K562 (cell line): ENCODE measurements at regions not wholly inside any gene's neighbourhood (a gene's known extent, or its start where the extent isn't known, plus 50 kb on each side); places are given as distances from the start of the nearest gene placed in this dataset.

Experiments
- ATAC-seq: fragments of 200-7000 bp; cut with Tn5 transposase; 3 replicates; pipeline ENCODE4 v1.9.1; 2020; ENCODE audit warnings: moderate library complexity
- BruUV-seq: library from RNA; stranded (reverse); fragments of 400-500 nt; replicated peaks from 2 replicates; lab custom pipeline; 2021; lab: Mats Ljungman, UMichigan
- CTCF ChIA-PET: fragments of 300-600 bp; formaldehyde crosslinking; extraction: SDS; loops from one replicate; lab custom pipeline; 2021; ENCODE audit warnings: low intra/inter-chr PET ratio; lab: Yijun Ruan, JAX
- POLR2A ChIA-PET: fragments of 300-600, 350-650 bp; sonication (Branson Sonifier 250); formaldehyde crosslinking; extraction: SDS; loops from one replicate; lab custom pipeline; 2021; ENCODE audit warnings: antibody characterized with exemption, inconsistent platforms; lab: Yijun Ruan, JAX
- DNase-seq, 4 experiments: peaks; one replicate each; pipeline versions ENCODE4 v3.0.0 to v3.0.0-alpha.2; 2011 to 2018; ENCODE audit warnings: low spot score in 3 of 4, mixed read lengths in 3 of 4; ENCODE audit errors: extremely low read depth in 1 of 4
- FAIRE-seq: peaks from 2 replicates; lab custom pipeline; 2011; peaks lifted over from hg19 to GRCh38; lab: Jason Lieb, UNC
- H2AFZ ChIP-seq: 2 replicates; pipeline ENCODE4 v1.6.0; 2011; ENCODE audit warnings: low read depth, low read length, control low read depth, inconsistent platforms
- H3K27ac ChIP-seq: fragments of 200-600 bp; 3 replicates; pipeline ENCODE4 v1.8.0; 2011; ENCODE audit warnings: low read depth, mild to moderate bottlenecking, control low read depth, inconsistent platforms, low read length, moderate library complexity, mixed read lengths; ENCODE audit errors: extremely low read depth
- H3K27me3 ChIP-seq, 2 experiments: fragments of 300-600 bp in 1 of 2; 2 replicates in 1 of 2; 3 replicates in 1 of 2; pipeline versions ENCODE4 v1.6.0 to v1.8.0; 2011; ENCODE audit warnings: inconsistent platforms in 2 of 2, low read length in 2 of 2, mild to moderate bottlenecking in 1 of 2, mixed read lengths in 1 of 2, moderate library complexity in 1 of 2; ENCODE audit not compliant: control insufficient read depth in 2 of 2, insufficient read depth in 2 of 2
- H3K36me3 ChIP-seq: fragments of 300-600 bp; 3 replicates; pipeline ENCODE4 v1.8.0; 2011; ENCODE audit warnings: mild to moderate bottlenecking, low read length, inconsistent platforms; ENCODE audit not compliant: control insufficient read depth, insufficient read depth
- H3K4me1 ChIP-seq, 2 experiments: fragments of 200-600 bp in 1 of 2; replicated peaks in 1 of 2; 2 replicates in 1 of 2; 3 replicates in 1 of 2; pipeline versions ENCODE4 v1.5.1 to v1.8.0; 2011; ENCODE audit warnings: inconsistent platforms in 2 of 2, low read length in 2 of 2, mild to moderate bottlenecking in 1 of 2, mixed read lengths in 1 of 2, moderate library complexity in 1 of 2; ENCODE audit not compliant: control insufficient read depth in 2 of 2, insufficient read depth in 2 of 2
- H3K4me2 ChIP-seq: 2 replicates; pipeline ENCODE4 v1.6.1; 2011; ENCODE audit warnings: low read length, control low read depth, inconsistent platforms, mixed read lengths; ENCODE audit not compliant: insufficient read depth
- H3K4me3 ChIP-seq: fragments of 200-600 bp; sonication (generic), shearing (Covaris generic); 2 replicates; pipeline ENCODE4 v1.5.1; 2016; ENCODE audit warnings: control low read depth, inconsistent platforms
- H3K79me2 ChIP-seq: fragments of 200-600 bp; 3 replicates; pipeline ENCODE4 v1.8.0; 2011; ENCODE audit warnings: low read length, inconsistent platforms; ENCODE audit not compliant: control insufficient read depth, insufficient read depth
- H3K9ac ChIP-seq, 2 experiments: 2 replicates each; pipeline versions ENCODE4 v1.6.0 to v1.6.1; 2011; ENCODE audit warnings: low read depth in 2 of 2, low read length in 2 of 2, control low read depth in 1 of 2, inconsistent platforms in 1 of 2, mild to moderate bottlenecking in 1 of 2, mixed read lengths in 1 of 2; ENCODE audit not compliant: insufficient read depth in 1 of 2
- H3K9me1 ChIP-seq: one replicate; pipeline ENCODE4 v1.6.0; 2011; ENCODE audit warnings: inconsistent platforms, mild to moderate bottlenecking, low read length, moderate library complexity; ENCODE audit not compliant: control insufficient read depth, insufficient read depth
- H3K9me3 ChIP-seq: replicated peaks from 2 replicates; pipeline ENCODE4 v1.5.1; 2011; ENCODE audit warnings: low read depth, low read length, inconsistent platforms; ENCODE audit not compliant: control insufficient read depth, insufficient read depth
- H4K20me1 ChIP-seq: replicated peaks from 2 replicates; pipeline ENCODE4 v1.6.1; 2011; ENCODE audit warnings: low read length, inconsistent platforms, mixed read lengths; ENCODE audit not compliant: control insufficient read depth, insufficient read depth
- BACH1 ChIP-seq: fragments of 200-800 bp; sonication (Bioruptor generic); IDR thresholded peaks from 2 replicates; pipeline ENCODE4 v1.6.1; 2016; ENCODE audit warnings: missing genetic modification characterization, missing compliant biosample characterization
- HNRNPL ChIP-seq: fragments of 200-400 bp; formaldehyde crosslinking; IDR thresholded peaks from 2 replicates; pipeline ENCODE4 v1.6.1; 2017; ENCODE audit warnings: low read depth, mild to moderate bottlenecking, low read length
- KLF13 ChIP-seq: fragments of 450-650 bp; IDR thresholded peaks from 2 replicates; pipeline ENCODE4 v1.6.1; 2016; ENCODE audit warnings: missing genetic modification characterization, low read depth, mild to moderate bottlenecking, missing compliant biosample characterization, moderate library complexity, borderline replicate concordance
- MEF2A ChIP-seq: IDR thresholded peaks from 2 replicates; pipeline ENCODE4 v1.6.1; 2011; ENCODE audit warnings: low read depth, mild to moderate bottlenecking, low read length, moderate library complexity; ENCODE audit not compliant: control insufficient read depth
- TCF7 ChIP-seq: sonication (generic); IDR thresholded peaks from 2 replicates; pipeline ENCODE4 v1.6.1; 2016; ENCODE audit warnings: antibody characterized with exemption, borderline replicate concordance
- ZFP1 ChIP-seq: fragments of 450-650 bp; formaldehyde crosslinking; IDR thresholded peaks from 2 replicates; pipeline ENCODE4 v1.4.0; 2020; ENCODE audit warnings: mild to moderate bottlenecking, mixed read lengths
- WGBS: fragments of 100-300 bp; shearing (Covaris generic); methylation state at CpG from one replicate; pipeline ENCODE4 v1.1.6; 2016; ENCODE audit warnings: low coverage, mixed read lengths; ENCODE audit not compliant: insufficient coverage; ENCODE audit errors: missing lambda C conversion rate; 5-methylcytosine and 5-hydroxymethylcytosine counted together
- in situ Hi-C: fragments of 300-500 bp; cut with MboI; formaldehyde crosslinking; loops from 4 replicates; pipeline ENCODE4 v1.15.0; 2018; ENCODE audit warnings: inconsistent platforms, mixed read lengths
- intact Hi-C: fragments of 100-400 bp; cut with micrococcal nuclease; formaldehyde crosslinking; loops from 2 replicates; pipeline ENCODE4 v1.14.2; 2022
- TF ChIP-seq, protein P1 (sequence below), 2 experiments: fragments of 450-650 bp in 1 of 2; sonication (generic) in 1 of 2; formaldehyde crosslinking in 1 of 2; IDR thresholded peaks in 1 of 2; conservative IDR thresholded peaks in 1 of 2; 2 replicates each; pipeline versions ENCODE4 v1.6.1 to v1.8.1; 2016 to 2023; ENCODE audit warnings: mild to moderate bottlenecking in 2 of 2, moderate library complexity in 2 of 2, inconsistent platforms in 1 of 2, missing genetic modification reagents in 1 of 2
- TF ChIP-seq, protein P2 (sequence below): fragments of 450-650 bp; formaldehyde crosslinking; IDR thresholded peaks from 2 replicates; pipeline ENCODE4 v1.4.0; 2022; ENCODE audit warnings: missing genetic modification characterization
- TF ChIP-seq, protein P3 (sequence below): fragments of 450-650 bp; IDR thresholded peaks from 2 replicates; pipeline ENCODE4 v1.6.1; 2016; ENCODE audit warnings: antibody characterized with exemption
- TF ChIP-seq, protein P4 (sequence below): fragments of 450-650 bp; IDR thresholded peaks from 2 replicates; pipeline ENCODE4 v1.6.1; 2017; ENCODE audit warnings: mild to moderate bottlenecking, moderate library complexity
- TF ChIP-seq, protein P5 (sequence below): fragments of 250-450 bp; sonication (Bioruptor Pico); IDR thresholded peaks from 2 replicates; pipeline ENCODE4 v1.8.0; 2022; ENCODE audit warnings: inconsistent platforms
- TF ChIP-seq, protein P6 (sequence below): sonication (generic); formaldehyde crosslinking; IDR thresholded peaks from 2 replicates; pipeline ENCODE4 v1.8.1; 2023; ENCODE audit warnings: mild to moderate bottlenecking, missing genetic modification reagents

DNA sequence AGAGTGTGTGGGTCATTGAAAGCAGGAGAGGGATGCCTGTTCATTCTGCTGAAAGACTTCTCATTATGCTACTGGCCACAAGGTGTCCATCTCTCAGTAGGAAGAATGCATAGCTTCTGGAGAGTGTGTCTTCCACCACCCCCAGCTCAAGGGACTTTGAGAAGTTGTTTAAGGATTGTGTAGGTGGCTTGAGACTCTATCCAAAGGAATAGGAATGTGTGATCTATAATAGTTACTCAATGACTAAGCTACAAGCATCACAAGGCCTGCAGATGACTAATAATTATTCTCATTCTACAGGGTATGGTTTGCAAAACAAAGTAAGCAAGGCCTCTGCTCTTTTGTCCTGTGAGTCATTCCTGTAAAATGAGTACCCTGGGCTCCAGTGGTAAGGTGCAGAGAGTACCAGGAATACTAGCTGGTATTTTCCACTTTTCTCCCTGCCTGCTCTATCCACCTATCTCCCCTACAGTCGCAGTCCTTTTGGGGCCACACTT is 279.8 kb upstream of the BOD1L1 start:
- 0% methylated on average over 1 of the region's 1 CpG for WGBS
- H3K79me2 ChIP-seq = no peaks in the 10 kb centered on the region
- no peaks in the 10 kb centered on the region for H3K27me3 ChIP-seq
- ATAC-seq (no peak), DNase-seq (no peak), FAIRE-seq (no peak)
- ChIA-PET CTCF (no interaction called here), POLR2A (no interaction called here)
- no peak overlapping the region for H3K4me2 ChIP-seq
- H3K9ac ChIP-seq = no peak overlapping the region
- no peaks in the 10 kb centered on the region for H3K9me3 ChIP-seq
- H4K20me1 ChIP-seq = no peaks in the 10 kb centered on the region
- H3K4me1 ChIP-seq = no peaks in the 10 kb centered on the region
- no peak overlapping the region for H3K27ac ChIP-seq
- no TSS peak for BruUV-seq
- no peak overlapping the region for H3K4me3 ChIP-seq
- intact Hi-C loops (no loop called here), in situ Hi-C loops (no loop called here)
- H3K36me3 ChIP-seq = no peaks in the 10 kb centered on the region
- no peaks in the 10 kb centered on the region for H3K9me1 ChIP-seq
- H2AFZ ChIP-seq = no peak overlapping the region
- TF ChIP-seq, protein P1, sequence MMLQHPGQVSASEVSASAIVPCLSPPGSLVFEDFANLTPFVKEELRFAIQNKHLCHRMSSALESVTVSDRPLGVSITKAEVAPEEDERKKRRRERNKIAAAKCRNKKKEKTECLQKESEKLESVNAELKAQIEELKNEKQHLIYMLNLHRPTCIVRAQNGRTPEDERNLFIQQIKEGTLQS (IDR thresholded peaks at IDR 0.05) = no peak
- TF ChIP-seq, protein P1 (CRISPR knock-in tag; conservative IDR thresholded peaks at IDR 0.05) = no peak
- TF ChIP-seq, protein P2, sequence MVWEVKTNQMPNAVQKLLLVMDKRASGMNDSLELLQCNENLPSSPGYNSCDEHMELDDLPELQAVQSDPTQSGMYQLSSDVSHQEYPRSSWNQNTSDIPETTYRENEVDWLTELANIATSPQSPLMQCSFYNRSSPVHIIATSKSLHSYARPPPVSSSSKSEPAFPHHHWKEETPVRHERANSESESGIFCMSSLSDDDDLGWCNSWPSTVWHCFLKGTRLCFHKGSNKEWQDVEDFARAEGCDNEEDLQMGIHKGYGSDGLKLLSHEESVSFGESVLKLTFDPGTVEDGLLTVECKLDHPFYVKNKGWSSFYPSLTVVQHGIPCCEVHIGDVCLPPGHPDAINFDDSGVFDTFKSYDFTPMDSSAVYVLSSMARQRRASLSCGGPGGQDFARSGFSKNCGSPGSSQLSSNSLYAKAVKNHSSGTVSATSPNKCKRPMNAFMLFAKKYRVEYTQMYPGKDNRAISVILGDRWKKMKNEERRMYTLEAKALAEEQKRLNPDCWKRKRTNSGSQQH (CRISPR knock-in tag) = no peak
- TF ChIP-seq, protein P3, sequence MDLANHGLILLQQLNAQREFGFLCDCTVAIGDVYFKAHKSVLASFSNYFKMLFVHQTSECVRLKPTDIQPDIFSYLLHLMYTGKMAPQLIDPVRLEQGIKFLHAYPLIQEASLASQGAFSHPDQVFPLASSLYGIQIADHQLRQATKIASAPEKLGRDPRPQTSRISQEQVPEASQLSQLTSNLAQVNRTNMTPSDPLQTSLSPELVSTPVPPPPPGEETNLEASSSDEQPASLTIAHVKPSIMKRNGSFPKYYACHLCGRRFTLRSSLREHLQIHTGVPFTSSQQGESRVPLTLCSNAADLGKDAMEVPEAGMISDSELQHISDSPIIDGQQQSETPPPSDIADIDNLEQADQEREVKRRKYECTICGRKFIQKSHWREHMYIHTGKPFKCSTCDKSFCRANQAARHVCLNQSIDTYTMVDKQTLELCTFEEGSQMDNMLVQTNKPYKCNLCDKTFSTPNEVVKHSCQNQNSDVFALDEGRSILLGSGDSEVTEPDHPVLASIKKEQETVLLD = no peak
- TF ChIP-seq, protein P4, sequence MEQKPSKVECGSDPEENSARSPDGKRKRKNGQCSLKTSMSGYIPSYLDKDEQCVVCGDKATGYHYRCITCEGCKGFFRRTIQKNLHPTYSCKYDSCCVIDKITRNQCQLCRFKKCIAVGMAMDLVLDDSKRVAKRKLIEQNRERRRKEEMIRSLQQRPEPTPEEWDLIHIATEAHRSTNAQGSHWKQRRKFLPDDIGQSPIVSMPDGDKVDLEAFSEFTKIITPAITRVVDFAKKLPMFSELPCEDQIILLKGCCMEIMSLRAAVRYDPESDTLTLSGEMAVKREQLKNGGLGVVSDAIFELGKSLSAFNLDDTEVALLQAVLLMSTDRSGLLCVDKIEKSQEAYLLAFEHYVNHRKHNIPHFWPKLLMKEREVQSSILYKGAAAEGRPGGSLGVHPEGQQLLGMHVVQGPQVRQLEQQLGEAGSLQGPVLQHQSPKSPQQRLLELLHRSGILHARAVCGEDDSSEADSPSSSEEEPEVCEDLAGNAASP = no peak
- TF ChIP-seq ZFP1 (no peak), BACH1 (no peak), TCF7 (no peak), KLF13 (tag) (no peak), MEF2A (no peak), HNRNPL (no peak)
- TF ChIP-seq, protein P5, sequence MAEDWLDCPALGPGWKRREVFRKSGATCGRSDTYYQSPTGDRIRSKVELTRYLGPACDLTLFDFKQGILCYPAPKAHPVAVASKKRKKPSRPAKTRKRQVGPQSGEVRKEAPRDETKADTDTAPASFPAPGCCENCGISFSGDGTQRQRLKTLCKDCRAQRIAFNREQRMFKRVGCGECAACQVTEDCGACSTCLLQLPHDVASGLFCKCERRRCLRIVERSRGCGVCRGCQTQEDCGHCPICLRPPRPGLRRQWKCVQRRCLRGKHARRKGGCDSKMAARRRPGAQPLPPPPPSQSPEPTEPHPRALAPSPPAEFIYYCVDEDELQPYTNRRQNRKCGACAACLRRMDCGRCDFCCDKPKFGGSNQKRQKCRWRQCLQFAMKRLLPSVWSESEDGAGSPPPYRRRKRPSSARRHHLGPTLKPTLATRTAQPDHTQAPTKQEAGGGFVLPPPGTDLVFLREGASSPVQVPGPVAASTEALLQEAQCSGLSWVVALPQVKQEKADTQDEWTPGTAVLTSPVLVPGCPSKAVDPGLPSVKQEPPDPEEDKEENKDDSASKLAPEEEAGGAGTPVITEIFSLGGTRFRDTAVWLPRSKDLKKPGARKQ = no peak
- TF ChIP-seq, protein P6, sequence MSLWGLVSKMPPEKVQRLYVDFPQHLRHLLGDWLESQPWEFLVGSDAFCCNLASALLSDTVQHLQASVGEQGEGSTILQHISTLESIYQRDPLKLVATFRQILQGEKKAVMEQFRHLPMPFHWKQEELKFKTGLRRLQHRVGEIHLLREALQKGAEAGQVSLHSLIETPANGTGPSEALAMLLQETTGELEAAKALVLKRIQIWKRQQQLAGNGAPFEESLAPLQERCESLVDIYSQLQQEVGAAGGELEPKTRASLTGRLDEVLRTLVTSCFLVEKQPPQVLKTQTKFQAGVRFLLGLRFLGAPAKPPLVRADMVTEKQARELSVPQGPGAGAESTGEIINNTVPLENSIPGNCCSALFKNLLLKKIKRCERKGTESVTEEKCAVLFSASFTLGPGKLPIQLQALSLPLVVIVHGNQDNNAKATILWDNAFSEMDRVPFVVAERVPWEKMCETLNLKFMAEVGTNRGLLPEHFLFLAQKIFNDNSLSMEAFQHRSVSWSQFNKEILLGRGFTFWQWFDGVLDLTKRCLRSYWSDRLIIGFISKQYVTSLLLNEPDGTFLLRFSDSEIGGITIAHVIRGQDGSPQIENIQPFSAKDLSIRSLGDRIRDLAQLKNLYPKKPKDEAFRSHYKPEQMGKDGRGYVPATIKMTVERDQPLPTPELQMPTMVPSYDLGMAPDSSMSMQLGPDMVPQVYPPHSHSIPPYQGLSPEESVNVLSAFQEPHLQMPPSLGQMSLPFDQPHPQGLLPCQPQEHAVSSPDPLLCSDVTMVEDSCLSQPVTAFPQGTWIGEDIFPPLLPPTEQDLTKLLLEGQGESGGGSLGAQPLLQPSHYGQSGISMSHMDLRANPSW (CRISPR knock-in tag) = no peak
